HT1080 (cell line): ENCODE measurements at regions not wholly inside any gene's neighbourhood (a gene's known extent, or its start where the extent isn't known, plus 50 kb on each side); places are given as distances from the start of the nearest gene placed in this dataset.
A peak's percentile ranks its signal among the peaks of the same experiment; 100 is the strongest.
"Not testable (repeated sequence)": the region's sequence is repeated elsewhere in the genome, so short reads cannot be mapped to it uniquely, and the experiment has no call there.

Experiments used
- DNase-seq: peaks from one replicate; pipeline ENCODE4 v3.0.0-alpha.2; 2015; ENCODE audit warnings: low read depth

GRCh38 chrX:113389846-113390245 lies 549.2 kb upstream of the AMOT start:
- DNase-seq: no peak

- DNase-seq: peak; percentile 73
Observed at GRCh38 chrX:113384628-113385027, 544.0 kb upstream of the AMOT start.

GRCh38 chrX:113373421-113373820 lies 532.8 kb upstream of the AMOT start:
- not testable (repeated sequence) for DNase-seq

- DNase-seq: no peak
Observed at GRCh38 chrX:113370006-113370405, 529.4 kb upstream of the AMOT start.

- no peak for DNase-seq
Observed at GRCh38 chrX:113369056-113369455, 528.4 kb upstream of the AMOT start.

GRCh38 chrX:113353134-113353533 lies 512.5 kb upstream of the AMOT start:
- no peak for DNase-seq

- no peak for DNase-seq
Observed at GRCh38 chrX:113330416-113330815, 489.8 kb upstream of the AMOT start.

GRCh38 chrX:113315927-113316326 lies 475.3 kb upstream of the AMOT start:
- no peak for DNase-seq

GRCh38 chrX:113305496-113305895 lies 464.9 kb upstream of the AMOT start:
- DNase-seq: peak; percentile 70

- no peak for DNase-seq
Observed at GRCh38 chrX:113300580-113300979, 459.9 kb upstream of the AMOT start.

- no peak for DNase-seq
Observed at GRCh38 chrX:113297437-113297836, 456.8 kb upstream of the AMOT start.

- DNase-seq: no peak
Observed at GRCh38 chrX:113289503-113289902, 448.9 kb upstream of the AMOT start.

GRCh38 chrX:113287761-113288160 lies 447.1 kb upstream of the AMOT start:
- no peak for DNase-seq

GRCh38 chrX:113275804-113276203 lies 435.2 kb upstream of the AMOT start:
- DNase-seq: no peak

GRCh38 chrX:113274791-113275190 lies 434.2 kb upstream of the AMOT start:
- DNase-seq: no peak

- peak; percentile 21 for DNase-seq
Observed at GRCh38 chrX:113274345-113274744, 433.7 kb upstream of the AMOT start.

- no peak for DNase-seq
Observed at GRCh38 chrX:113269203-113269602, 428.6 kb upstream of the AMOT start.

- DNase-seq: no peak
Observed at GRCh38 chrX:113260474-113260873, 419.8 kb upstream of the AMOT start.

- no peak for DNase-seq
Observed at GRCh38 chrX:113222305-113222704, 381.7 kb upstream of the AMOT start.

- no peak for DNase-seq
Observed at GRCh38 chrX:113212052-113212451, 371.4 kb upstream of the AMOT start.

GRCh38 chrX:113202601-113203000 lies 362.0 kb upstream of the AMOT start:
- no peak for DNase-seq

- no peak for DNase-seq
Observed at GRCh38 chrX:113195949-113196348, 355.3 kb upstream of the AMOT start.

- no peak for DNase-seq
Observed at GRCh38 chrX:113192418-113192817, 351.8 kb upstream of the AMOT start.

GRCh38 chrX:113157496-113157895 lies 316.9 kb upstream of the AMOT start:
- DNase-seq: no peak
